GM21528 (cell line): ENCODE measurements at regions not wholly inside any gene's neighbourhood (a gene's known extent, or its start where the extent isn't known, plus 50 kb on each side); places are given as distances from the start of the nearest gene placed in this dataset.

ENCODE experiments used
- ATAC-seq: cut with Tn5 transposase; IDR thresholded peaks from one replicate; pipeline ENCODE4 v1.9.1; 2021; ENCODE audit warnings: mild to moderate bottlenecking, moderate library complexity; ENCODE audit not compliant: unreplicated experiment, low FRiP score

DNA sequence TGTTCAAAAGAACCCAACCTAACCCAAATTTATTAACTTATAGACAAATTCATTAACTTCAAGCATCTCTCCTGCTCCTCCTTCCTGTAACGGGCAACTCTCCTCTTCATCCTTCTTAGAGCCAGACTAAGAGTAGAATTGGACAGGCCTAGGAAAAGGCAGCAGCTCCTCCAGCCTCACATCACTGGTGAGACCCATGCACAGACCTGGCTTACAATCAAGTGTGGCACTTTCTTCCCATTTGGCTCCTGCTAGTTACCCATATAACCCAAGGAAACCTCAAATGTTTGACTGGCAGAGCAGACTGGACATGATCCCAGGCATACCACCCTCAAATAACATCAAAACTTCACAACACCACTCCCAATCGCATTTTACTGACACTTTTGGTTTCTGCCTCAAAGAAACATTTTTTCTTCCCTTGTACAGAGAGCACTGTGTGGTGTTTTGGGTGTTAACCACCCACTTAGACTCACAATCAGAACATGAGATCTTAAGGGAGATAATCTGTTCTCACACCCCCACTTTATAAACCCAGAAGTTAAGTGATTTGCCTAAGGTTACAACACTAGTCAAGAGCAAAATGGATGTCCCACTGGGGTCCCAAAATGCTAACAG lies 101.4 kb downstream of the SIPA1L2 start:
- no peak for ATAC-seq

- no peak for ATAC-seq
Observed at GRCh38 chr1:232524056-232524455, 105.9 kb downstream of the SIPA1L2 start.

GRCh38 chr1:232522189-232522588 lies 107.7 kb downstream of the SIPA1L2 start:
- ATAC-seq, result no peak

GRCh38 chr1:232521660-232522059 lies 108.3 kb downstream of the SIPA1L2 start:
- no peak for ATAC-seq

- ATAC-seq, result no peak
Observed at GRCh38 chr1:232519186-232519585, 110.7 kb downstream of the SIPA1L2 start.

- no peak for ATAC-seq
Observed at GRCh38 chr1:232518349-232518748, 111.6 kb downstream of the SIPA1L2 start.

- no peak for ATAC-seq
Observed at GRCh38 chr1:232517204-232517603, 112.7 kb downstream of the SIPA1L2 start.

DNA sequence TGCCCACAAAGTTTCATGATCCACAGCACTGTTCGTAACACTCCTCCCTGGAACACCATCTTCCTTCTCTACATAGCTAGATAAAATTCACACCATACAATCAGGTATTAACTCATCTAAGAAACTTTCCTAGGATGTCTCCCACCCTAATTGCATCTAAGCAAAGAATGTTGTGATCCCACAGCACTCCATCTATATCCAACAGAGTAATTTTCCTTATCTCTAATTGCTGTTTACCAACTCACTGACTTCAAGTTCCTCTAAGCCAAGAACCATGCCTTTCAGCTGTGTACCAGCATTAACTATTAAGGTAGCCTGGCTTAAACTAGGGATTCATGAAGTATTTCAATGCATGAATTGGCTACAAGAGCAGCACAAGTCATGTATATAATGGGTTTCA lies 114.2 kb downstream of the SIPA1L2 start:
- no peak for ATAC-seq

GRCh38 chr1:232512712-232513111 lies 117.2 kb downstream of the SIPA1L2 start:
- no peak for ATAC-seq

- no peak for ATAC-seq
Observed at GRCh38 chr1:232511172-232511571, 118.8 kb downstream of the SIPA1L2 start.

GRCh38 chr1:232510367-232511110 lies 119.4 kb downstream of the SIPA1L2 start:
- ATAC-seq, result no peak

- ATAC-seq, result no peak
Observed at GRCh38 chr1:232509570-232509969, 120.4 kb downstream of the SIPA1L2 start.

GRCh38 chr1:232508130-232508701 lies 121.7 kb downstream of the SIPA1L2 start:
- no peak for ATAC-seq

GRCh38 chr1:232507571-232507970 lies 122.4 kb downstream of the SIPA1L2 start:
- ATAC-seq, result no peak

DNA sequence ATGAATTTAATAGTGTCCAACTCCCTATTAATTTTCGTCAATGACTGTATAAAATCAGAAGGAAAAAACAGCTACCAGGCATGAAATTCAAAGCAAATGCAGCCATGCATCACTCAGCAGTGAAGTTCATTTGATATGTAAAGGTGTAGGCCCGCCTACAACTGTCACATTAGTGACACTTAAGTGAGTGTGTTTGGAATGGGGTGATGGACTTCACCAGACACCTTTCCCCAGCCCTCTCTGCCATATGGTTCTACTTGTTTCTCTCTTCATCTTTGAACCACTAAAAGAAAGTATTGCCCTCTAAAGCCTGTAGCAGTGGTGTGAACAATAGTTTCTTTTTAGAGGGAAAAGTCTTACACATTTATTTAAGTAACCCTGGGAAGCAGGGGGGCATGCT lies 124.0 kb downstream of the SIPA1L2 start:
- no peak for ATAC-seq

DNA sequence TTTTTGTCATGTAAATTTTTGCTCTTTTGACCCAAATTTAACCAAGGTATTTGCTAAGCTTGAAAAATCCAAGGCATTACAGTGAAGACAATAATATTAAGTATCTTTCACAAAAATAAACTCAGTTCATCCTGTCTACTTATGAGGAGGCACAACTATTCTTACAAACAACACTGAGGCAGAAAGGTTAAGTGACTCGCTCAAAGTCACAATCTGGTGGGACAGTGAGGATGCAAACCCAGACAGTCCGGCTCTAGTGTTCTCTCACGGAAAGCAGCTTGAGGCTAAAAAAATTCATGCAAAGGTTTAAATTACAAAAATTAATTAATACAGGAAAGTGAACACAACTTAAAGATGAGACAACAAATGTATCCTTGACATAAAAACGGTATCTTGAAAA lies 125.3 kb downstream of the SIPA1L2 start:
- ATAC-seq, result no peak

GRCh38 chr1:232503497-232503896 lies 126.4 kb downstream of the SIPA1L2 start:
- no peak for ATAC-seq

DNA sequence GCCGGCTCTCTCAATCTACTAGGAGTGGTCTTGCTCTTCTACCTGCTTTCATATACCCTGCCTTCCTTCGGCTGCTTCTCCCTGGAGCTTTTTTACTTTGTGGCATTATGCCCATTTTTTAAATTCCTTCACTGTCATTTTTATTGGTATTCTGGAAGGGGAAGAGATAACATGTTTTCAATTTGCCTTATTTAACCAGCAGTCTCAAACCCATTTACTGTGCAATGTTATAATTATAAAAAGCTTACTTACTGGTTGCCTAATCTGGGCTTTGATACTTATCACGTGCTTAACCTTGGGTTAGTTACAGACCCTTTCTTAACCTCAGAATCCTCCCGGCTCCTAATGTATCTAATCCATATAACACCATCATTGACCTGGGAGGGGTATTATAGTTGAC lies 128.1 kb downstream of the SIPA1L2 start:
- ATAC-seq, result no peak

DNA sequence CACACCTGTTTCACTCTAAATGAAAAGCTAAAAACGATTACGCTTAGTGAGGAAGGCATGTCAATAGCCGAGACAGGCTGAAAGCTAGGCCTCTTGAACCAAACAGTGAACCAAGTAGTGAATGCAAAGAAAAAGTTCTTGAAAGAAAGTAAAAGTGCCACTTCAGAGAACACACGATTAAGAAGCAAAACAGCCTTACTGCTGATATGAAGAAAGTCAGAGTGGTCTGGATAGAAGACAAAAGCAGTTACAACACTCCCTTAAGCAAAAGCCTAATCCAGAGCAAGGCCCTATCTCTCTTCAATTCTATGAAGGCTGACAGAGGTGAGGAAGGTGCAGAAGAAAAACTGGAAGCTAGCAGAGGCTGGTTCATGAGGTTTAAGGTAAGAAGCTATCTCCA lies 130.7 kb downstream of the SIPA1L2 start:
- ATAC-seq, result no peak

DNA sequence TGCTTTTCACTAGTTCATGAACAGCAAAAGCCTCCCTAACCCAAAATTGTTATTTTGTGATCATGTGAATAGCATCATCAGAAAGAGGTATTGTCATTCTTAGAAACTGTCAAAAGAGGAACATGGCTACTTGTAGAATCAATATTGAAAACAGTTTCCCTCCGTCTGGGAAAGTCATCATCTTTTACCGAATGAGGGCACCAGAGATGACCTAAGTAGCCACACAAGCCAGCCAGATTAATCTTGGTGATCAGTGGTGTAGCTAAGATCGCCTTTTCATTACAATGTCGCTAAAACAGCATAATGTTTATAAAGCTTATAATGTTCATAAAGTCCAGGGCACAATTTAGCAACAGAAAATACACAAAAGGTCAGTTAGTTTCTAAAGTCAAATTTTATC lies 136.1 kb downstream of the SIPA1L2 start:
- ATAC-seq, result no peak

GRCh38 chr1:232489256-232489655 lies 140.7 kb downstream of the SIPA1L2 start:
- no peak for ATAC-seq

DNA sequence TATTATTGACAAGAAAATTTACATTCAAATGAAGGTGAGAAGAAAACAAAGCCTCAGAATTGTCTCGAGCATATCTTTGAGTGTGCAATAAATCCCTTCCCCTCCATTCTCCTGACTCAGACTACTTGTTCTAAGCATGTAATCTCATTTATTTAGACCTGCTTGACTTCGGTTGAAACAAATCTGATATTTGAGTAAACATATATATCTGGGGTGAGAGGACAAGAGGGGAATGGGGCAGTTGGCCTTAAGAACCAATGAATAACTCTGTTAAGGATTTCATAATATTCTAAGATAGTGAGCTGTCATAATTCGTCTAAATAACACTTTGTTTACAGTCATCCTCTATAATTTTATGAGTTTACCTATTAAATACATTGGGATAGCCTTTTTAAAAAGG lies 142.7 kb downstream of the SIPA1L2 start:
- no peak for ATAC-seq
